ENCODE measurements at regions not wholly inside any gene's neighbourhood (a gene's known extent, or its start where the extent isn't known, plus 50 kb on each side); places are given as distances from the start of the nearest gene placed in this dataset.

GRCh38 chr11:45503311-45503710 is 162.1 kb downstream of the CHST1 start:
- POLR2A ChIA-PET = no interaction called here
- no peaks in the 10 kb centered on the region for H3K9me3 ChIP-seq (ENCODE audit: control insufficient read depth, insufficient read depth, low read length)
- no peak overlapping the region for H3K4me3 ChIP-seq (ENCODE audit: low read depth, low read length)
- no peak for DNase-seq (ENCODE audit: low read depth, low spot score)
- CTCF ChIA-PET = no interaction called here
- no peak overlapping the region for H3K27ac ChIP-seq (ENCODE audit: low read depth, low read length)
- no peak for TF ChIP-seq CTCF (IDR thresholded peaks at IDR 0.05; ENCODE audit: low read depth, low read length)
- peaks cover 3% of the 10 kb centered on the region for H3K27me3 ChIP-seq (ENCODE audit: control insufficient read depth, insufficient read depth, low read length)

DNA sequence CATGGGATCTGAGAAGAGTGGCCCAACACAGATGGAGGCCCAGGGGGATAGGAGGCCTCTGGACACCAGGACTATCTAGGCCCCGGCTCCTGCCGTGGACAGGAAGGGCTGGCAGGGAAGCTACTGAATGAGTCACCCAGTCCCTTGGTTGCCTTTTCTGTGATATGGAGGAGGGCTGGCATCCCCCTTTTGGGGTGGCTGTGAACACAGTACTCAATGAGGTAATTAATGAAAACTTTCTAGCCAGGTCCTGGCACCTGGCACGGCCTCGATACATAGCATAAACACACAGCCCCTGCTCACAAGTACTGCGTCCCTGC is 163.2 kb downstream of the CHST1 start:
- no peaks in the 10 kb centered on the region for H3K9me3 ChIP-seq (ENCODE audit: control insufficient read depth, insufficient read depth, low read length)
- H3K4me3 ChIP-seq (ENCODE audit: low read depth, low read length) = no peak overlapping the region
- TF ChIP-seq CTCF (IDR thresholded peaks at IDR 0.05; ENCODE audit: low read depth, low read length) = no peak
- peaks cover 3% of the 10 kb centered on the region for H3K27me3 ChIP-seq (ENCODE audit: control insufficient read depth, insufficient read depth, low read length)
- ChIA-PET POLR2A (no interaction called here), CTCF (no interaction called here)
- DNase-seq (ENCODE audit: low read depth, low spot score) = no peak
- H3K27ac ChIP-seq (ENCODE audit: low read depth, low read length) = no peak overlapping the region

GRCh38 chr11:45501392-45502225 is 163.8 kb downstream of the CHST1 start:
- no peak for TF ChIP-seq CTCF (IDR thresholded peaks at IDR 0.05; ENCODE audit: low read depth, low read length)
- Histone ChIP-seq H3K27ac (ENCODE audit: low read depth, low read length) (no peak overlapping the region), H3K4me3 (ENCODE audit: low read depth, low read length) (no peak overlapping the region), H3K27me3 (ENCODE audit: control insufficient read depth, insufficient read depth, low read length) (peaks cover 3% of the 10 kb centered on the region), H3K9me3 (ENCODE audit: control insufficient read depth, insufficient read depth, low read length) (no peaks in the 10 kb centered on the region)
- DNase-seq (ENCODE audit: low read depth, low spot score) = no peak
- POLR2A ChIA-PET = no interaction called here
- CTCF ChIA-PET = no interaction called here

DNA sequence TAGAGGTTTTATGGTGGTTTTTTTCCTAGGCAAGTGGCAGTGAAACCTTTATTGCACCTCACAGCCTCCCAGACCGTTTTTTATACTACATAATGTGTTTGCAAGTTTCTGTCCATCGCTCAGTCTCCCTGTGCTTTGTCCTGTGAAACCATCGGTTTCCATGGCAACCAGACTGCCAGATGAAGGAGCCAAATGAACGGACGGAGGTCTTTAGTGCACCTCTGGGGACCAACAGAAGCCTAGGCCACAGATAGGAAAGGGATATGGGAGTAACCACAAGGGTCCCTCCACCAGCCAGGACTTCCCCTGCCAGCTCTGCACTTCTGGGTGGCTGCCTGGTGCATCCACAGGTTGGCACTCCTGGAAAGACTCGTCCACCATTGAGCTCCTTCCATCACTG is 165.0 kb downstream of the CHST1 start:
- Histone ChIP-seq H3K9me3 (ENCODE audit: control insufficient read depth, insufficient read depth, low read length) (no peaks in the 10 kb centered on the region), H3K27ac (ENCODE audit: low read depth, low read length) (no peak overlapping the region), H3K4me3 (ENCODE audit: low read depth, low read length) (no peak overlapping the region), H3K27me3 (ENCODE audit: control insufficient read depth, insufficient read depth, low read length) (peaks cover 3% of the 10 kb centered on the region)
- POLR2A ChIA-PET = no interaction called here
- DNase-seq (ENCODE audit: low read depth, low spot score) = no peak
- CTCF ChIA-PET = no interaction called here
- no peak for TF ChIP-seq CTCF (IDR thresholded peaks at IDR 0.05; ENCODE audit: low read depth, low read length)

- no peak overlapping the region for H3K27ac ChIP-seq (ENCODE audit: low read depth, low read length)
- no peak overlapping the region for H3K4me3 ChIP-seq (ENCODE audit: low read depth, low read length)
- H3K9me3 ChIP-seq (ENCODE audit: control insufficient read depth, insufficient read depth, low read length) = no peaks in the 10 kb centered on the region
- no peaks in the 10 kb centered on the region for H3K27me3 ChIP-seq (ENCODE audit: control insufficient read depth, insufficient read depth, low read length)
- no peak for TF ChIP-seq CTCF (IDR thresholded peaks at IDR 0.05; ENCODE audit: low read depth, low read length)
- CTCF ChIA-PET = no interaction called here
- POLR2A ChIA-PET = no interaction called here
- DNase-seq (ENCODE audit: low read depth, low spot score) = no peak
Measured at GRCh38 chr11:45494738-45495137, 170.7 kb downstream of the CHST1 start.
